ENCODE measurements at regions not wholly inside any gene's neighbourhood (a gene's known extent, or its start where the extent isn't known, plus 50 kb on each side); places are given as distances from the start of the nearest gene placed in this dataset.
"Not testable (repeated sequence)": the region's sequence is repeated elsewhere in the genome, so short reads cannot be mapped to it uniquely, and the experiment has no call there.

DNA sequence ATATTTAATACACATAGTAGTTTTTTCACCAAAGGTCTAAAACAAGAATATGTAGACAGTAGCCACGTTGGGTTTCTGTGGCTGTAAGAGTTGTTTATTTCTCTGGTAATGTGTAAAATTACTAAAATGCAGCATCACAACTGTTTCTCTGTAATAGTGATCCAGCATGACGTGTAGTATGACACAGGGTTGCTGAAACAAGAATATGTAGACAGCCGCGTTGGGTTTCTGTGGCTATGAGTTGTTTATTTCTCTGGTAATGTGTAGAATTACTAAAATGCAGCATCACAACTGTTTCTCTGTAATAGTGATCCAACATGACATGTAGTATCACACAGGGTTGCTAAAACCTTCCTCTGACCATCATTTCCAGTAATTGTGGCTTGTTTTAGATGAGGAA, 153.6 kb upstream of the ZNF717 start:
- H3K9ac ChIP-seq (ENCODE audit: low read length), result no peak overlapping the region
- TF ChIP-seq, protein P1, sequence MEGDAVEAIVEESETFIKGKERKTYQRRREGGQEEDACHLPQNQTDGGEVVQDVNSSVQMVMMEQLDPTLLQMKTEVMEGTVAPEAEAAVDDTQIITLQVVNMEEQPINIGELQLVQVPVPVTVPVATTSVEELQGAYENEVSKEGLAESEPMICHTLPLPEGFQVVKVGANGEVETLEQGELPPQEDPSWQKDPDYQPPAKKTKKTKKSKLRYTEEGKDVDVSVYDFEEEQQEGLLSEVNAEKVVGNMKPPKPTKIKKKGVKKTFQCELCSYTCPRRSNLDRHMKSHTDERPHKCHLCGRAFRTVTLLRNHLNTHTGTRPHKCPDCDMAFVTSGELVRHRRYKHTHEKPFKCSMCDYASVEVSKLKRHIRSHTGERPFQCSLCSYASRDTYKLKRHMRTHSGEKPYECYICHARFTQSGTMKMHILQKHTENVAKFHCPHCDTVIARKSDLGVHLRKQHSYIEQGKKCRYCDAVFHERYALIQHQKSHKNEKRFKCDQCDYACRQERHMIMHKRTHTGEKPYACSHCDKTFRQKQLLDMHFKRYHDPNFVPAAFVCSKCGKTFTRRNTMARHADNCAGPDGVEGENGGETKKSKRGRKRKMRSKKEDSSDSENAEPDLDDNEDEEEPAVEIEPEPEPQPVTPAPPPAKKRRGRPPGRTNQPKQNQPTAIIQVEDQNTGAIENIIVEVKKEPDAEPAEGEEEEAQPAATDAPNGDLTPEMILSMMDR (IDR thresholded peaks at IDR 0.05), result no peak
- TF ChIP-seq EZH2 (IDR thresholded peaks at IDR 0.05; ENCODE audit: borderline replicate concordance, insufficient read depth, low read depth, low read length, poor library complexity, severe bottlenecking), result no peak
- H3K4me3 ChIP-seq (ENCODE audit: control extremely low read depth in 1 of 5, extremely low read depth in 1 of 5, insufficient read depth in 1 of 5, low read depth in 2 of 5, low read length in 4 of 5), result no peak overlapping the region
- ChIA-PET POLR2A (no interaction called here), CTCF (no interaction called here)
- no peaks in the 10 kb centered on the region for H3K9me3 ChIP-seq (ENCODE audit: control extremely low read depth in 1 of 3, control insufficient read depth in 2 of 3, insufficient read depth in 1 of 3, low read length in 2 of 3)
- Mint-ChIP-seq H3K27ac (no peak overlapping the region), H3K4me3 (no peak overlapping the region), H3K4me1 (no peaks in the 10 kb centered on the region), H3K9me3 (ENCODE audit: insufficient read depth) (no peaks in the 10 kb centered on the region), H3K27me3 (no peaks in the 10 kb centered on the region)
- H3K36me3 ChIP-seq (replicated peaks in 1 of 2; ENCODE audit: control extremely low read depth in 1 of 2, control insufficient read depth in 1 of 2, extremely low read depth in 1 of 2, insufficient read depth in 2 of 2, low read length in 1 of 2), result no peaks in the 10 kb centered on the region
- H4K20me1 ChIP-seq (ENCODE audit: control insufficient read depth, insufficient read depth, low read length, poor library complexity, severe bottlenecking), result no peaks in the 10 kb centered on the region
- no peaks in the 10 kb centered on the region for H3K4me1 ChIP-seq (ENCODE audit: control insufficient read depth in 2 of 2, insufficient read depth in 2 of 2, low read length in 2 of 2)
- no peak overlapping the region for H3K4me2 ChIP-seq (replicated peaks; ENCODE audit: low read depth, low read length, poor library complexity, severe bottlenecking)
- DNase-seq, result no peak
- 0% methylated on average over 1 of the region's 4 CpGs for WGBS (ENCODE audit: insufficient coverage)
- no peak overlapping the region for H2AFZ ChIP-seq (ENCODE audit: insufficient read depth, low read depth, low read length, poor library complexity, severe bottlenecking)
- no peaks in the 10 kb centered on the region for H3K27me3 ChIP-seq (replicated peaks in 1 of 4; ENCODE audit: control extremely low read depth in 1 of 4, control insufficient read depth in 3 of 4, insufficient read depth in 4 of 4, low read length in 3 of 4)
- intact Hi-C loops (cut with micrococcal nuclease), result no loop called here
- H3K27ac ChIP-seq (ENCODE audit: low read length in 2 of 2), result no peak overlapping the region
- H3K79me2 ChIP-seq (ENCODE audit: control insufficient read depth, insufficient read depth, low read length), result no peaks in the 10 kb centered on the region
- ATAC-seq (ENCODE audit: low read depth), result no peak

GRCh38 chr3:75951941-75952340, 166.6 kb upstream of the ZNF717 start:
- CTCF ChIA-PET, result no interaction called here
- no peaks in the 10 kb centered on the region for H3K4me1 ChIP-seq (ENCODE audit: control insufficient read depth in 2 of 2, insufficient read depth in 2 of 2, low read length in 2 of 2)
- TF ChIP-seq, protein P1 (IDR thresholded peaks at IDR 0.05), result no peak
- TF ChIP-seq EZH2 (IDR thresholded peaks at IDR 0.05; ENCODE audit: borderline replicate concordance, insufficient read depth, low read depth, low read length, poor library complexity, severe bottlenecking), result no peak

DNA sequence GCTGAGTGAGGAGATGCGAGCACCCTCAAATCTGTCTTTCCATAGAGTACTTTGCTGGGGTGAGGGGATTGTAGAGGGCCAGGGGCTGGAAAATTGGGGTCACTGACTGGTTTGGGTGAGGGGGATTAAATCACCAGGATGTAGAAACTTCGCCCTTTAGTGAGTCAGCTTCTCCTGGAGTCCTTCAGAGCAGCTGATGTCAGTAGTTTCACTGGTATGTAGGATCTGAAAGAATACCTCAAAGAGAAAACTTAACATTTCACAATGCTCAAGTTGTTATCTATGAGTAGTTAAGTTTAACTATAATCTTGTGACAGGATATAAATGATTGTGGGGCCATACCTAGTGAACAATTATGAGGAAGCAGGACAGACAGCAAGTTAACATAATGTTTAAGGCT, 174.7 kb upstream of the ZNF717 start:
- H4K20me1 ChIP-seq (ENCODE audit: control insufficient read depth, insufficient read depth, low read length, poor library complexity, severe bottlenecking); H3K27me3 Mint-ChIP-seq; H3K27ac Mint-ChIP-seq; H3K4me1 ChIP-seq (ENCODE audit: control insufficient read depth in 2 of 2, insufficient read depth in 2 of 2, low read length in 2 of 2); H3K79me2 ChIP-seq (ENCODE audit: control insufficient read depth, insufficient read depth, low read length); H3K4me3 Mint-ChIP-seq; H3K4me1 Mint-ChIP-seq; H3K27me3 ChIP-seq (replicated peaks in 1 of 4; ENCODE audit: control extremely low read depth in 1 of 4, control insufficient read depth in 3 of 4, insufficient read depth in 4 of 4, low read length in 3 of 4); H3K36me3 ChIP-seq (replicated peaks in 1 of 2; ENCODE audit: control extremely low read depth in 1 of 2, control insufficient read depth in 1 of 2, extremely low read depth in 1 of 2, insufficient read depth in 2 of 2, low read length in 1 of 2); DNase-seq; POLR2A ChIA-PET; CTCF ChIA-PET; H3K27ac ChIP-seq (ENCODE audit: low read length in 2 of 2); H3K9ac ChIP-seq (ENCODE audit: low read length); H2AFZ ChIP-seq (ENCODE audit: insufficient read depth, low read depth, low read length, poor library complexity, severe bottlenecking); H3K9me3 ChIP-seq (ENCODE audit: control extremely low read depth in 1 of 3, control insufficient read depth in 2 of 3, insufficient read depth in 1 of 3, low read length in 2 of 3); intact Hi-C loops (cut with micrococcal nuclease); H3K9me3 Mint-ChIP-seq (ENCODE audit: insufficient read depth); H3K4me2 ChIP-seq (replicated peaks; ENCODE audit: low read depth, low read length, poor library complexity, severe bottlenecking); H3K4me3 ChIP-seq (ENCODE audit: control extremely low read depth in 1 of 5, extremely low read depth in 1 of 5, insufficient read depth in 1 of 5, low read depth in 2 of 5, low read length in 4 of 5); ATAC-seq (ENCODE audit: low read depth): not testable (repeated sequence)
- WGBS (ENCODE audit: insufficient coverage), result 100% methylated on average over 1 of the region's 2 CpGs

More at GRCh38 chr3:75951941-75952340, 166.6 kb upstream of the ZNF717 start:
- no peaks in the 10 kb centered on the region for H3K79me2 ChIP-seq (ENCODE audit: control insufficient read depth, insufficient read depth, low read length)
- no peak overlapping the region for H3K9ac ChIP-seq (ENCODE audit: low read length)
- POLR2A ChIA-PET, result no interaction called here
- Mint-ChIP-seq H3K27ac (no peak overlapping the region), H3K4me3 (no peak overlapping the region), H3K4me1 (no peaks in the 10 kb centered on the region), H3K9me3 (ENCODE audit: insufficient read depth) (peaks cover 8% of the 10 kb centered on the region), H3K27me3 (no peaks in the 10 kb centered on the region)
- H4K20me1 ChIP-seq (ENCODE audit: control insufficient read depth, insufficient read depth, low read length, poor library complexity, severe bottlenecking), result no peaks in the 10 kb centered on the region
- no peak overlapping the region for H3K4me2 ChIP-seq (replicated peaks; ENCODE audit: low read depth, low read length, poor library complexity, severe bottlenecking)
- H3K27ac ChIP-seq (ENCODE audit: low read length in 2 of 2), result no peak overlapping the region
- H3K36me3 ChIP-seq (replicated peaks in 1 of 2; ENCODE audit: control extremely low read depth in 1 of 2, control insufficient read depth in 1 of 2, extremely low read depth in 1 of 2, insufficient read depth in 2 of 2, low read length in 1 of 2), result no peaks in the 10 kb centered on the region
- H3K4me3 ChIP-seq (ENCODE audit: control extremely low read depth in 1 of 5, extremely low read depth in 1 of 5, insufficient read depth in 1 of 5, low read depth in 2 of 5, low read length in 4 of 5), result no peak overlapping the region
- DNase-seq, result no peak
- ATAC-seq (ENCODE audit: low read depth), result no peak
- intact Hi-C loops (cut with micrococcal nuclease), result no loop called here
- no peaks in the 10 kb centered on the region for H3K9me3 ChIP-seq (ENCODE audit: control extremely low read depth in 1 of 3, control insufficient read depth in 2 of 3, insufficient read depth in 1 of 3, low read length in 2 of 3)
- H2AFZ ChIP-seq (ENCODE audit: insufficient read depth, low read depth, low read length, poor library complexity, severe bottlenecking), result no peak overlapping the region
- no peaks in the 10 kb centered on the region for H3K27me3 ChIP-seq (replicated peaks in 1 of 4; ENCODE audit: control extremely low read depth in 1 of 4, control insufficient read depth in 3 of 4, insufficient read depth in 4 of 4, low read length in 3 of 4)
